IPS-20b (cell line): ENCODE measurements at regions not wholly inside any gene's neighbourhood (a gene's known extent, or its start where the extent isn't known, plus 50 kb on each side); places are given as distances from the start of the nearest gene placed in this dataset.

ENCODE experiments used
- H3K27ac ChIP-seq: one replicate; pipeline ENCODE4 v1.5.1; 2013; ENCODE audit warnings: low read length
- H3K27me3 ChIP-seq: 2 replicates; pipeline ENCODE4 v1.6.1; 2013; ENCODE audit warnings: mild to moderate bottlenecking, low read length, inconsistent platforms; ENCODE audit not compliant: insufficient read depth
- H3K36me3 ChIP-seq: 2 replicates; pipeline ENCODE4 v1.6.1; 2013; ENCODE audit warnings: low read depth, mild to moderate bottlenecking, inconsistent platforms, low read length, moderate library complexity; ENCODE audit not compliant: insufficient read depth
- H3K4me1 ChIP-seq: 2 replicates; pipeline ENCODE4 v1.6.1; 2013; ENCODE audit warnings: mild to moderate bottlenecking, control low read depth, inconsistent platforms, low read length, moderate library complexity; ENCODE audit not compliant: insufficient read depth
- H3K4me3 ChIP-seq: 2 replicates; pipeline ENCODE4 v1.5.1; 2013; ENCODE audit warnings: mild to moderate bottlenecking, low read length, inconsistent platforms
- H3K9ac ChIP-seq: 2 replicates; pipeline ENCODE4 v1.6.1; 2013; ENCODE audit warnings: low read depth, mild to moderate bottlenecking, inconsistent platforms, low read length, moderate library complexity
- H3K9me3 ChIP-seq: 2 replicates; pipeline ENCODE4 v1.6.1; 2013; ENCODE audit warnings: mild to moderate bottlenecking, low read depth, low read length, inconsistent platforms; ENCODE audit not compliant: insufficient read depth

DNA sequence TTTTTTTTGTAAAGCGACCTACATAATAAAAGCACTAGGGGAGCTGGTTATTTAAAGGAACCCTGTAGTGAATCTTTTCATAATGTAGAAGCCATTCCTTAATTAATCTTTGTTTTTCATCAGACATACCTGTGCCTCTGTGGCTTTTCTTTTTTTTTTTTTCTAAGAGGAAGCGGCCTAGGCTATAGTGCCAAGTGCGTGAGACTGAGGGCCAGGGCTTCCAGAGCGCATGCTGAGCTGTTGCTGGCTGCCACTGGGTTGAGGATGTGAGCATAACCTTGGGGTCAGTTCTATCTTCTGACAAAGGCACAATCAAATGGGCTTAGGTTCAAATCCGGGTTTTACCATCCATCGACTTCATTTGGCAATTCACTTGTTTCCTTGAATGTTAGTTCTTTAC is 103.7 kb downstream of the NEUROD6 start:
- Histone ChIP-seq H3K27ac (no peak overlapping the region), H3K4me1 (peaks cover 11% of the 10 kb centered on the region; the same call in 1 of the 2 replicates), H3K9ac (no peak overlapping the region), H3K27me3 (no peaks in the 10 kb centered on the region), H3K4me3 (no peak overlapping the region), H3K9me3 (no peaks in the 10 kb centered on the region), H3K36me3 (no peaks in the 10 kb centered on the region)

DNA sequence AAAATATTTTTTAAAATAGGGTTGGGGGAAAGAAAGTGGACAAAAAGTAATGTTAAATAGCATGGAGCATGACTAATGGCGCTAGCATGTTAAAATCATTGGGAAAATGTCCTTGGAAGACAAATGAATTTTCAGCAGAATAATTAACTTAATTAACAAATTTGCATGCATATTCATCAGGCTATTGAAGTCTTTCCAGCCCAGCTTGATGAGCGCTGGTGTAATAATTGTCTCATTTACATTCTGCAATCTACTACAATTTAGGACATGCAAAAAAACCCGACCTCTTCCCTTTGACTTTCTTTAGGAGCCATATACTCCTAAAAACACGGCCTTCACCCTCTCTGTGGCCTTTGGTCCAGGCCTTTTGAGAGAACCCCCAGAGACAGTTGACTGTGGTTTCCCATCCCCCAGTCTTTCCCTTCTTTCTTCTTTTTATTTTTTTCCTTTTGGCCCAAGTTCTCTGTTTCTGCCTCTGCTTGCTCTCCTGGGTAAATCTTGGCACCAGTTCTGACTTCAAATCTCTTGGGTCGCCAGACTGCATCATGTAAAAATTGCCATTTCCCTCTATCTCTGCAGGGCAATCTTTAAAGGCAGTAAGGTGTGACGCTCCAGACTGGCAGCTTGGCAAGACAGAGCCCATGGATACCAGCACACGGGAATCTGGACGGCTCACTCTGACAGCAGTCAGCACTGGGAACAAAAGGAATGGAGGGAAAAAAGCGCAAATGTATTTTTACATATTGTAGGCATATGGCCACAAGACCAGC is 105.5 kb downstream of the NEUROD6 start:
- no peaks in the 10 kb centered on the region for H3K36me3 ChIP-seq
- H3K9me3 ChIP-seq = no peaks in the 10 kb centered on the region
- H3K27ac ChIP-seq = no peak overlapping the region
- no peaks in the 10 kb centered on the region for H3K27me3 ChIP-seq
- H3K9ac ChIP-seq = no peak overlapping the region
- H3K4me1 ChIP-seq = peaks cover 11% of the 10 kb centered on the region; the same call in 1 of the 2 replicates
- no peak overlapping the region for H3K4me3 ChIP-seq

DNA sequence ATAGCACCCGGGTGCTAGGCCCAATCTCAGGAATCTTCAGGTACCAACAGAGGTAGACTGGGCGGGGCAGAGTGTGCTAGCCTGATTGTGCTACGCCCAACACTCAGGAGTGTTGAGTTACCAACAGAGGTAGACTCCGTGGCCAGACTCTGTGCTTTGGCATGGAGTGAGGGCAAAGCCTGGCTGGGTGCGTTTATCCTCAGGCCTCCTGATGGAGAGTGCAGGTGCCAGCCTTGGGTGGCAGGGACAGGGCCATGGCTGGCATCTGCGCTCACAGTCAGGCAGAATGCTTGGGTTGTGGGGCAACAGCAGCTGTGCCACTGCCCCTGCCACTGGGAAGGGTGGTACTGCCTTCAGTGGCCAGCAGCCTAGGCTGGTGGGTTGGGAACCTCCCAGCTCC is 111.6 kb downstream of the NEUROD6 start:
- Histone ChIP-seq H3K9ac (no peak overlapping the region), H3K4me3 (no peak overlapping the region), H3K27me3 (no peaks in the 10 kb centered on the region), H3K4me1 (no peaks in the 10 kb centered on the region), H3K36me3 (no peaks in the 10 kb centered on the region), H3K27ac (no peak overlapping the region), H3K9me3 (peaks cover 19% of the 10 kb centered on the region)

DNA sequence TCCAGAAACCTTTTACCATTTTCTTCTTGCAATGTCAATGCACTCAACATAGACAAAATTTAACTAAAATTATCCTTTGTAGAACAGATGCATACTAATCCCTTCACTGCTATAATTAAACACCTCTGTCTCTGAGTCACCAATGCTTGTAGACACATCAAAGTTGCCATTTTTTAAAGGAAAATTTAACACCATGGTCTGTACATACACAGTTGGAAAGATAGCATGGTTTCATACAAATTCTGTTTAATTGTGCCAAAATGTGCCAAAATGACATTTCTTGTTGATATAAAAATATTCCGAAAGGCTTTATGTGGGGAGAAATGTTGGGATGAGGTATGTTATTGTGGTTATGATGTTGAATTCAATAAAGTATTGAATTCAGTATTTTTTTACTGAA is 125.8 kb downstream of the NEUROD6 start:
- no peaks in the 10 kb centered on the region for H3K4me1 ChIP-seq
- H3K9me3 ChIP-seq = no peaks in the 10 kb centered on the region
- no peak overlapping the region for H3K4me3 ChIP-seq
- H3K9ac ChIP-seq = no peak overlapping the region
- H3K36me3 ChIP-seq = no peaks in the 10 kb centered on the region
- no peaks in the 10 kb centered on the region for H3K27me3 ChIP-seq
- H3K27ac ChIP-seq = no peak overlapping the region

DNA sequence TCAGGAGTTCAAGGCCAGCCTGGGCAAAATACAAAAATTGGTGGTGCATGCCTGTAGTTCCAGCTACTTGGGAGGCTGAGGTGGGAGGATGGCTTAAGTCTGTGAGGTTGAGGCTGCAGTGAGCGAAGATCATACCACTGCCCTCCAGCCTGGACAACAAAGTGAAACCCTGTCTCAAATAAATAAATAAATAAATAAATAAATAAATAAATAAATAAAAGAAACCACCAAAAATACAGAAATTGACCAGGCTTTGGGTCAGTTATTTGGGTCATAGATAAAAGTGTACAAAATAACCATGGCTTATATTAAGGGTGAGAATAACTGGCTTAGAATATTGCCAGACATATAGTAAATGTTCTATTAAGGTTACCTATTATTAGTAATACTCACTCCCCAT is 129.2 kb downstream of the NEUROD6 start:
- H3K4me1 ChIP-seq = no peaks in the 10 kb centered on the region
- H3K27ac ChIP-seq = no peak overlapping the region
- H3K36me3 ChIP-seq = no peaks in the 10 kb centered on the region
- H3K9ac ChIP-seq = no peak overlapping the region
- no peak overlapping the region for H3K4me3 ChIP-seq
- no peaks in the 10 kb centered on the region for H3K27me3 ChIP-seq
- H3K9me3 ChIP-seq = no peaks in the 10 kb centered on the region

DNA sequence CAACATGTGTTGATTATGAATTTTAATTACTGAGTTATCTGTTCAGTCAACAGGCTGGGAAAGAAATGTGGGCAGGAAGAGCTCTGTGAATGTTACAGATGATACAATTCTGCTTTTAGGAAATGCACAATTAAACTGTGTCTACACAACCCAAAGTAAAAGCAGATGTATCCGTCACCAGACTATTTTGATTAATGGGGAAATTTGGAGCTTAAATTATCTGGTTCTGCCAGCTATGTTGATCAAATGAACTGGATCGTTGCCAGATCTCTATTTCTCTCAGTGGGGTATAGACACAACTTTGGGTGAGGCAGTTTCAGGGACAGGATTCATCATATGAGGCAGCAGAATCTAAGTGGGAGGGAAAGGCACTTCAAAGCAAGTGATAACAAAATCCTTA is 136.5 kb downstream of the NEUROD6 start:
- Histone ChIP-seq H3K36me3 (no peaks in the 10 kb centered on the region), H3K4me3 (no peak overlapping the region), H3K27ac (no peak overlapping the region), H3K27me3 (no peaks in the 10 kb centered on the region), H3K4me1 (no peaks in the 10 kb centered on the region), H3K9me3 (no peaks in the 10 kb centered on the region), H3K9ac (no peak overlapping the region)

DNA sequence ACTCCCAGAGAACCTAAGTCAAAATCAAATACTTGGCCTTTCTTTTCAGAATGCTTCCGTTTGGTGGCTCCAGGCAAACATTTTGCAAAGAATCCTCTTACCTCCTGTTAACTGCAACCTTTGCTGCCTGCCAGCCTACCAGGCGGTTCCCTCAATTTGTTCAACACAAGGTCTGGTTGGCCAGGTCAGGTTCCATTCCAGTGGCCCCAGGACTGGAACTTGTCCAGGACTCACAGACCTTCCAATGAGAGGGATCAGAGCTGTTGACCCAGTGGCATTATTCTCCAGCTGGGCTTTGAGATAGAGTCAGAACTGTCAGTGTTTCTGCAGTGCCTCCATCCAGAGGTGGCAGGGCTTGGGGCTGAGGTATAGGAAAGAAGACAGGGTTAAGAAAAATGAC is 137.0 kb downstream of the NEUROD6 start:
- H3K9ac ChIP-seq = no peak overlapping the region
- no peak overlapping the region for H3K4me3 ChIP-seq
- no peaks in the 10 kb centered on the region for H3K4me1 ChIP-seq
- no peaks in the 10 kb centered on the region for H3K36me3 ChIP-seq
- H3K9me3 ChIP-seq = peaks cover 4% of the 10 kb centered on the region
- H3K27me3 ChIP-seq = no peaks in the 10 kb centered on the region
- H3K27ac ChIP-seq = no peak overlapping the region

DNA sequence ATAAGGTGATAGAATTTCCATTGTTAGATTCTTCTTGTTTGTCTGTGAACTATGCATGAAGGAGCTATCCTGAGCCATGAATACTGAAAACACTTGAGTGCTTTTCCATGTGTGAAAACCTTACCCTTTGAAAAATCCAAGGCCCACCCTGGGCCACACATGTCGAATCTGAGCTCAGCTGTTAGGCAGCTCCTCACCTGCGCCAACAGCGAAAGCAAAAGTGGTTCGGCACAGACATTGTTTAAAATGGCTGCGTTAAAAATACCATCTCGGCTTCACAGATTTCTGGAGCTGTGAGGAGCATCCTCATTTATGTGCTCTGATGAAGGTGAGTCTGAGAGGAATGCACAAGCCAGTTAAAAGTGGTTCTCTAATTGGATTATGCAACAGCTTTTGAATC is 137.7 kb downstream of the NEUROD6 start:
- no peak overlapping the region for H3K4me3 ChIP-seq
- no peaks in the 10 kb centered on the region for H3K4me1 ChIP-seq
- H3K27ac ChIP-seq = no peak overlapping the region
- no peaks in the 10 kb centered on the region for H3K27me3 ChIP-seq
- no peak overlapping the region for H3K9ac ChIP-seq
- H3K36me3 ChIP-seq = no peaks in the 10 kb centered on the region
- peaks cover 11% of the 10 kb centered on the region for H3K9me3 ChIP-seq

DNA sequence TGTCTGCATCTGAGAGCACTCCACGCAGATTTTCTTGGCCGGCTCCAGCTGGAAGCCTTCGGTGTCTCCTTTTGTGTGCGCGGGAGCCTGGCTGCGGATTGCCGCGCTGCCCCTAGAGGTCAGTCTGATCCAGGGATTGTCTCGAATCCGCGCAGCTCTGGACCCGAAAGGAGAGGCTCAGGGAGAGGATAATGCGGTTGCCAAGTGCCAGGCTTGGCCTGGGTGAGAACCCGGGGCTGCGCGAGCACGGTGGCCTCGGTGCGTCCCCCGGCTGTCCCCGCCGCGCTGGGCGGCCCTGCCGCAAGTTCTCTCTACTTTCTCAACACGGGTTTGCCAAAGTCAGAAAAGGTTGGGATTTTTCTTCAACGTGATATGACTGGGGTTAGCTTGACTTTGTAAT is 140.9 kb downstream of the ADCYAP1R1 start:
- H3K27ac ChIP-seq = no peak overlapping the region
- peaks cover 9% of the 10 kb centered on the region for H3K9me3 ChIP-seq
- no peak overlapping the region for H3K4me3 ChIP-seq
- no peaks in the 10 kb centered on the region for H3K4me1 ChIP-seq
- peaks cover 20% of the 10 kb centered on the region; the same call in 1 of the 2 replicates for H3K27me3 ChIP-seq
- no peaks in the 10 kb centered on the region for H3K36me3 ChIP-seq
- H3K9ac ChIP-seq = no peak overlapping the region

DNA sequence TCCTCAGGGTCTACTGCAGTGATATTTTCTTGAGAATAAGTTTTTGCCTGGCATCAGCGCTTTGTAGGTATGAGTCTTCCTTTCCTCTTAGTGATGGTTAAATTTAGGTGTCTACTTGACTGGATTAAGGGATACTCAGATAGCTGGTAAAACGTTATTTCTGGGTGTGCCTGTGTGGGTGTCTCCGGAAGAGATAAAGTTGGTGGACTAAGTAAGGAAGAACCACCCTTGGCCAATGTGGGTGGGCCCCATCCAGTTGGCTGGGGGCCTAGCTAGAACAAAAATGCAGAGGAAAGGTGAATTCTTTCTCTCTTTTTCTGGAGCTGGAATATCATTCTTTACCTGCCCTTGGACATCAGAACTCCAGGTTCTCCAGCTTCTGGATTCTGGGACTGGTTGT is 138.8 kb downstream of the ADCYAP1R1 start:
- no peak overlapping the region for H3K9ac ChIP-seq
- H3K4me3 ChIP-seq = no peak overlapping the region
- peaks cover 20% of the 10 kb centered on the region; the same call in 1 of the 2 replicates for H3K27me3 ChIP-seq
- H3K27ac ChIP-seq = no peak overlapping the region
- H3K4me1 ChIP-seq = peaks cover under 1% of the 10 kb centered on the region; the same call in 1 of the 2 replicates
- H3K9me3 ChIP-seq = no peaks in the 10 kb centered on the region
- H3K36me3 ChIP-seq = no peaks in the 10 kb centered on the region

DNA sequence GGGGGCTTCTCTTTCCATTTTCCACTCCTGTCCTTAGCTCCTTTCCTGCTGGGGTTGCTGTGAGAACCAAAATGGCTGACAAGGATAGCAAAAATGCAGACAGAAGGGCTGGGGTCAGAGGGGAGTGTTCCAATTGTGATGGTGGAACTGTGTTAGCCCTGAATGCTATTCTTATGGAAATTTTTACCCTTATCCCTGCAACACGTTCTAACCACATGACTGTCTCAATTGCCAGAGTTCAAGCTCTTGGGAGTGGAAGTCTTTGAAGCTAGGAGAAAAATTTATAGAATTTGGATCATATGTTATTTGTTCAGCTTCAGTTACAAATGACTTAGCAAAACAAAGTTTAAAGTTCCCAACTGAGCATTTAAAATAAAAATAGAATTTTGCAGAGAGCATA is 134.1 kb downstream of the ADCYAP1R1 start:
- H3K9ac ChIP-seq = no peak overlapping the region
- H3K9me3 ChIP-seq = no peaks in the 10 kb centered on the region; the same call in 1 of the 2 replicates
- no peak overlapping the region for H3K4me3 ChIP-seq
- H3K36me3 ChIP-seq = no peaks in the 10 kb centered on the region
- H3K4me1 ChIP-seq = peaks cover 2% of the 10 kb centered on the region; the same call in 1 of the 2 replicates
- no peak overlapping the region for H3K27ac ChIP-seq
- H3K27me3 ChIP-seq = no peaks in the 10 kb centered on the region

DNA sequence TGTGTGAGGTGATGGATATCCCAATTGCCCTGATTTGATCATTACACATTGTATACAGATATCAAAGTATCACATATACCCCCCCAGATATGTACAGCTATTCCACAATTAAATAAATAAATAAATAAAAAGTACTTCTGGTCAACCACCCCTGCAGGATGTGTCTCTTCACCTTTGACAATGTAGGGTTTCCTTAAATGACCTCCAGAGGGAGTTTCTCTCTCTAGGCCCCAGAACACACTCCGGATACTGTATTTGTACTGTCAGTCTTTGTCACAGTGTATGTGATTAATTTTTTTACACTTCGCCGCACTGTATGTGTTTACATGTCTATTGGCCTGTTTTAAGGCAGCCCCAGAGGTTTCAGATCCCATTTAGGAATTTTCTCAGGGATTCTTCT is 123.6 kb downstream of the ADCYAP1R1 start:
- Histone ChIP-seq H3K4me1 (no peaks in the 10 kb centered on the region), H3K9ac (no peak overlapping the region), H3K27me3 (no peaks in the 10 kb centered on the region), H3K36me3 (no peaks in the 10 kb centered on the region), H3K27ac (no peak overlapping the region), H3K9me3 (no peaks in the 10 kb centered on the region), H3K4me3 (no peak overlapping the region)
